Myocyte (in vitro differentiated cells): ENCODE measurements at regions not wholly inside any gene's neighbourhood (a gene's known extent, or its start where the extent isn't known, plus 50 kb on each side); places are given as distances from the start of the nearest gene placed in this dataset.

Source experiments
- DNase-seq: peaks from one replicate; pipeline ENCODE4 v3.0.0-alpha.2; 2012; ENCODE audit warnings: low read depth

GRCh38 chr1:5348732-5349465 lies 643.3 kb downstream of the NPHP4 start:
- no peak for DNase-seq

- no peak for DNase-seq
Measured at GRCh38 chr1:5347726-5348125, 644.5 kb downstream of the NPHP4 start.

- no peak for DNase-seq
Measured at GRCh38 chr1:5345556-5345955, 646.7 kb downstream of the NPHP4 start.

- no peak for DNase-seq
Measured at GRCh38 chr1:5343256-5344020, 648.8 kb downstream of the NPHP4 start.

GRCh38 chr1:5342830-5343229 lies 649.4 kb downstream of the NPHP4 start:
- no peak for DNase-seq

GRCh38 chr1:5342172-5342571 lies 650.1 kb downstream of the NPHP4 start:
- DNase-seq: no peak

GRCh38 chr1:5341471-5341870 lies 650.8 kb downstream of the NPHP4 start:
- no peak for DNase-seq

GRCh38 chr1:5340560-5341130 lies 651.6 kb downstream of the NPHP4 start:
- no peak for DNase-seq

GRCh38 chr1:5338466-5338865 lies 653.8 kb downstream of the NPHP4 start:
- DNase-seq: no peak

- DNase-seq: no peak
Measured at GRCh38 chr1:5333291-5333690, 658.9 kb downstream of the NPHP4 start.

GRCh38 chr1:5331101-5331500 lies 661.1 kb downstream of the NPHP4 start:
- DNase-seq: no peak

GRCh38 chr1:5329068-5329739 lies 663.0 kb downstream of the NPHP4 start:
- no peak for DNase-seq

- no peak for DNase-seq
Measured at GRCh38 chr1:5324883-5325282, 667.3 kb downstream of the NPHP4 start.

GRCh38 chr1:5318143-5318816 lies 663.9 kb downstream of the AJAP1 start:
- DNase-seq: no peak

- no peak for DNase-seq
Measured at GRCh38 chr1:5317391-5317790, 663.0 kb downstream of the AJAP1 start.

- DNase-seq: no peak
Measured at GRCh38 chr1:5312862-5313261, 658.5 kb downstream of the AJAP1 start.

- no peak for DNase-seq
Measured at GRCh38 chr1:5312293-5312674, 657.9 kb downstream of the AJAP1 start.

GRCh38 chr1:5311634-5312292 lies 657.4 kb downstream of the AJAP1 start:
- DNase-seq: no peak

GRCh38 chr1:5311147-5311546 lies 656.7 kb downstream of the AJAP1 start:
- DNase-seq: no peak

GRCh38 chr1:5308249-5308648 lies 653.8 kb downstream of the AJAP1 start:
- no peak for DNase-seq

GRCh38 chr1:5304702-5305101 lies 650.3 kb downstream of the AJAP1 start:
- no peak for DNase-seq
